GM21447 (cell line): ENCODE measurements at regions not wholly inside any gene's neighbourhood (a gene's known extent, or its start where the extent isn't known, plus 50 kb on each side); places are given as distances from the start of the nearest gene placed in this dataset.
"Not testable (repeated sequence)": the region's sequence is repeated elsewhere in the genome, so short reads cannot be mapped to it uniquely, and the experiment has no call there.

Experiments used
- ATAC-seq: cut with Tn5 transposase; IDR thresholded peaks from one replicate; pipeline ENCODE4 v1.9.1; 2021; ENCODE audit not compliant: unreplicated experiment

GRCh38 chr2:146467425-146467824 is 1377.4 kb upstream of the ACVR2A start:
- ATAC-seq: no peak

- ATAC-seq: no peak
Observed at GRCh38 chr2:146465460-146465859, 1379.4 kb upstream of the ACVR2A start.

GRCh38 chr2:146461068-146461467 is 1383.8 kb upstream of the ACVR2A start:
- no peak for ATAC-seq

GRCh38 chr2:146458585-146458984 is 1386.2 kb upstream of the ACVR2A start:
- no peak for ATAC-seq

GRCh38 chr2:146457221-146457620 is 1387.6 kb upstream of the ACVR2A start:
- ATAC-seq: no peak

- ATAC-seq: no peak
Observed at GRCh38 chr2:146455325-146455724, 1389.5 kb upstream of the ACVR2A start.

GRCh38 chr2:146451972-146452371 is 1392.9 kb upstream of the ACVR2A start:
- ATAC-seq: no peak

GRCh38 chr2:146450131-146450530 is 1394.7 kb upstream of the ACVR2A start:
- ATAC-seq: no peak

- ATAC-seq: no peak
Observed at GRCh38 chr2:146444987-146445386, 1399.8 kb upstream of the ACVR2A start.

GRCh38 chr2:146444085-146444484 is 1400.7 kb upstream of the ACVR2A start:
- ATAC-seq: no peak

GRCh38 chr2:146438246-146438645 is 1406.6 kb upstream of the ACVR2A start:
- ATAC-seq: no peak

GRCh38 chr2:146437712-146438111 is 1407.1 kb upstream of the ACVR2A start:
- ATAC-seq: no peak

- ATAC-seq: no peak
Observed at GRCh38 chr2:146433116-146433875, 1411.5 kb upstream of the ACVR2A start.

- ATAC-seq: no peak
Observed at GRCh38 chr2:146429366-146429765, 1415.5 kb upstream of the ACVR2A start.

GRCh38 chr2:146417942-146418341 is 1426.9 kb upstream of the ACVR2A start:
- ATAC-seq: no peak

- ATAC-seq: no peak
Observed at GRCh38 chr2:146415291-146415690, 1429.5 kb upstream of the ACVR2A start.

- ATAC-seq: no peak
Observed at GRCh38 chr2:146414456-146414855, 1430.4 kb upstream of the ACVR2A start.

GRCh38 chr2:146413086-146413610 is 1431.7 kb upstream of the ACVR2A start:
- ATAC-seq: no peak

GRCh38 chr2:146412625-146413024 is 1432.2 kb upstream of the ACVR2A start:
- no peak for ATAC-seq

- not testable (repeated sequence) for ATAC-seq
Observed at GRCh38 chr2:146405402-146406309, 1439.2 kb upstream of the ACVR2A start.

GRCh38 chr2:146403546-146404160 is 1441.2 kb upstream of the ACVR2A start:
- not testable (repeated sequence) for ATAC-seq
